ENCODE measurements at regions not wholly inside any gene's neighbourhood (a gene's known extent, or its start where the extent isn't known, plus 50 kb on each side); places are given as distances from the start of the nearest gene placed in this dataset.

- H3K4me2 ChIP-seq (ENCODE audit: low read depth, low read length) = no peak overlapping the region
- CTCF ChIA-PET = interaction anchor here (0.9 kb wide), 1 partner anchor 33 kb away, joined by 3 read pairs; no protein-coding TSS in a partner anchor
- no peak overlapping the region for H3K4me3 ChIP-seq (ENCODE audit: insufficient read depth, low read depth, low read length)
- intact Hi-C loops (cut with micrococcal nuclease) = no loop called here
- BruUV-seq (replicated peaks) = no TSS peak
- no peaks in the 10 kb centered on the region for H3K9me1 ChIP-seq (ENCODE audit: insufficient read depth, low read length)
- H4K8ac ChIP-seq (ENCODE audit: low read depth in 2 of 2, low read length in 2 of 2) = no peak overlapping the region
- TF ChIP-seq RAD21 (IDR thresholded peaks at IDR 0.05; ENCODE audit: low read length) (no peak), USF2 (IDR thresholded peaks at IDR 0.05; ENCODE audit: low read depth, low read length) (no peak), NFE2L2 (IDR thresholded peaks at IDR 0.05; ENCODE audit: low read depth, low read length) (no peak), RFX5 (IDR thresholded peaks at IDR 0.05; ENCODE audit: low read depth, low read length) (no peak), MXI1 (IDR thresholded peaks at IDR 0.05; ENCODE audit: borderline replicate concordance, low read depth, low read length) (no peak), MAFK (IDR thresholded peaks at IDR 0.05; ENCODE audit: low read depth, low read length) (no peak), POLR2A (IDR thresholded peaks at IDR 0.05; ENCODE audit: low read depth, low read length) (no peak), FOS (IDR thresholded peaks at IDR 0.05; ENCODE audit: low read depth, low read length) (no peak), ELK1 (IDR thresholded peaks at IDR 0.05; ENCODE audit: borderline replicate concordance, low read depth, low read length) (no peak), SMC3 (IDR thresholded peaks at IDR 0.05; ENCODE audit: low read depth, low read length) (no peak), RCOR1 (IDR thresholded peaks at IDR 0.05; ENCODE audit: insufficient replicate concordance, low read length) (no peak), MAZ (IDR thresholded peaks at IDR 0.05; ENCODE audit: borderline replicate concordance, low read depth, low read length) (no peak), CTCF (conservative IDR thresholded peaks at IDR 0.05; ENCODE audit: low read depth, low read length) (no peak), BHLHE40 (IDR thresholded peaks at IDR 0.05; ENCODE audit: low read depth, low read length) (no peak), CHD1 (IDR thresholded peaks at IDR 0.05; ENCODE audit: low read depth, low read length) (no peak), CEBPB (IDR thresholded peaks at IDR 0.05; ENCODE audit: low read depth, low read length) (no peak)
- no peak overlapping the region for H2BK20ac ChIP-seq (ENCODE audit: low read depth, low read length)
- no peak overlapping the region for H3K27ac ChIP-seq (ENCODE audit: insufficient read depth, low read length)
- H3K14ac ChIP-seq (replicated peaks; ENCODE audit: low read depth, low read length) = no peak overlapping the region
- H3K9ac ChIP-seq (ENCODE audit: low read depth, low read length) = no peak overlapping the region
- dilution Hi-C loops (cut with HindIII; ENCODE audit: low sequenced_read_pairs, unreplicated experiment) = no loop called here
- no peaks in the 10 kb centered on the region for H3K36me3 ChIP-seq (ENCODE audit: control insufficient read depth, insufficient read depth, low read length)
- in situ Hi-C loops (cut with MboI; ENCODE audit: low sequenced_read_pairs) = no loop called here
- no peak overlapping the region for H4K5ac ChIP-seq (ENCODE audit: low read depth, low read length)
- no peaks in the 10 kb centered on the region for H4K20me1 ChIP-seq (ENCODE audit: insufficient read depth, low read length)
- no peak overlapping the region for H3K23ac ChIP-seq (ENCODE audit: low read depth, low read length)
- H3K9me3 ChIP-seq (ENCODE audit: control insufficient read depth, insufficient read depth, low read length) = no peaks in the 10 kb centered on the region
- no peak for DNase-seq
- no peak overlapping the region for H2BK120ac ChIP-seq (ENCODE audit: low read depth, low read length)
- no peak overlapping the region for H3K18ac ChIP-seq (ENCODE audit: low read depth, low read length)
- no peaks in the 10 kb centered on the region for H3K79me1 ChIP-seq (ENCODE audit: low read depth in 1 of 2, low read length in 2 of 2)
- POLR2A ChIA-PET (ENCODE audit: unreplicated experiment) = no interaction called here
- no peak overlapping the region for H2AK5ac ChIP-seq (ENCODE audit: low read depth, low read length)
- no peak overlapping the region for H2AFZ ChIP-seq (replicated peaks; ENCODE audit: low read length, poor library complexity)
- H3K56ac ChIP-seq (ENCODE audit: extremely low read depth, insufficient read depth, low read length) = no peak overlapping the region
- no peak for ATAC-seq (ENCODE audit: low read depth)
- no peak overlapping the region for H2AK9ac ChIP-seq (replicated peaks; ENCODE audit: low read depth, low read length, poor library complexity)
- WGBS, 2 experiments (ENCODE audit: extremely low coverage in 2 of 2, insufficient read length in 1 of 2) = no CpG with 5 or more reads among the region's 2 CpGs
- H3K27me3 ChIP-seq (ENCODE audit: control insufficient read depth, insufficient read depth, low read length) = no peaks in the 10 kb centered on the region
- no peak overlapping the region for H3K4ac ChIP-seq (ENCODE audit: low read depth, low read length)
- H2BK5ac ChIP-seq (ENCODE audit: low read depth, low read length, poor library complexity, severe bottlenecking) = no peak overlapping the region
- H4K91ac ChIP-seq (ENCODE audit: insufficient read depth, low read depth, low read length) = no peak overlapping the region
- H2BK15ac ChIP-seq (ENCODE audit: low read depth, low read length) = no peak overlapping the region
- peaks cover 6% of the 10 kb centered on the region; the same call in 1 of the 2 replicates for H3K4me1 ChIP-seq (ENCODE audit: control insufficient read depth, insufficient read depth, low read length)
These were observed 352.5 kb downstream of the HDGFL1 start for GRCh38 chr6:22921828-22922227.
